ENCODE measurements at regions not wholly inside any gene's neighbourhood (a gene's known extent, or its start where the extent isn't known, plus 50 kb on each side); places are given as distances from the start of the nearest gene placed in this dataset.

DNA sequence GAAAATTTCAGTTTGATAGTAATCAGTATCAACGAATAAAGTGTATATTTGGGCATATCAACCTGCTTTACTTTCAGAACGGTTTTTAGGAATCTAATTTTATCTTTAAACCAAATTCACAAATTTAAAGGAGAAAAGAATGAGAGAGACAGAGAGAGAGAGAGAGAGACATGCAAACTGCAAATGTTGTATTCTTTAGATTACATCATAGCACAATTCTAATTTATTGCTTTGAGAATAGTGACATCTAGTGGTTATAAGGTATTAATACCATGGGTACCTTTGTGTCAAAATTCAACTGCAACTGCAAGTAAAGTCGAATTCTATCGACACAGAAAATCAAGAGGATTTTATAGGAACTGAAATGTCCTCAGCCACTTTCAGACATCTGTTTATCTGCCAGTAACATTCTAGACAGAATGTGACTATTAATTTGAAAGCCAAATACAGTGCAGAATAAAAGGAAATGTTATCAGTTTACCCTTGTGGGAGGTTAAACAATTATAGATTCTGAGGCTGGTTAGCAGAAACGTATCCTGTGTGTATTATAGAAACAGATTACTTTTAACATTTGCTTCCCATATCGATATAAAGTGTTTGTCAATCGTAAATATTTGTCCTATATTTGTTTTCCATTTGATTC lies 529.8 kb upstream of the VRK2 start:
- DNase-seq: peak; percentile 45

DNA sequence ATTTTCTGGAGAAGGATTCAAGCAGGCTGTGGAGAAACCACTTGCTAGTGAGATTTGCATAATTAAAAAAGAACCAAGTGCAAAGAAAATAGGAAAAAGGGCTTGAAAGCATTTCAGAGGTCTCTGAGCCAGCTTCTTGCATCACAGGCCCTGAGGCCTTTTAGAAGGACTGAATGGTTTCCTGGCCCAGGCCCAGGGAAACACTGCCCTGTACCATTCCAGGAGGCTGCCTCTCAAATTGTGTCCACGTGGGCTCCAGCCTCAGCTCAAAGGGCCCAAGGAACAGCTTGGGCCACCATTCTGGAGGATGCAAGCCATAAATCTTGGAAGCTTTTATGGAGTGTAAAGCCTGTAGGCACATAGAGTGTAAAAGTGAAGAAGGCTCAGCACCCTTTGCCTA lies 523.3 kb upstream of the VRK2 start:
- no peak for DNase-seq

DNA sequence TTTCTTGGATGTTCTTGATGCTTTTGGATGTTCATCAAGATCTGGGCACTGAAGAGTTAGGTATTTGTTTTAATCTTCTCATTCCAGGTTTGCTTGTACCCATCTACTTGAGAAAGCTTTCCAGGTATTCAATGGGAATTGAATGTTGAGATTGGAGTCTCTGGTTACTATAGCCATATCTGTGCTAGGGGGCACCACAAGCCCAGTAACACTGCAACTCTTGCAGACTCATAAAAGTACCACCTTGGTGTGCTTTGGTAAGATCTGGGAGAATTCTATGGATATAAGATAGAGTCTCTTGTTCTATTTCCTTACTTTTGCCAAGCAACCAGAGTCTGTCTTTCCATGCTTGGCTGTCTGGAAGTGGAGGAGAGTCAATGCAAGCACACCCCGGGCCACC lies 518.9 kb upstream of the VRK2 start:
- no peak for DNase-seq

DNA sequence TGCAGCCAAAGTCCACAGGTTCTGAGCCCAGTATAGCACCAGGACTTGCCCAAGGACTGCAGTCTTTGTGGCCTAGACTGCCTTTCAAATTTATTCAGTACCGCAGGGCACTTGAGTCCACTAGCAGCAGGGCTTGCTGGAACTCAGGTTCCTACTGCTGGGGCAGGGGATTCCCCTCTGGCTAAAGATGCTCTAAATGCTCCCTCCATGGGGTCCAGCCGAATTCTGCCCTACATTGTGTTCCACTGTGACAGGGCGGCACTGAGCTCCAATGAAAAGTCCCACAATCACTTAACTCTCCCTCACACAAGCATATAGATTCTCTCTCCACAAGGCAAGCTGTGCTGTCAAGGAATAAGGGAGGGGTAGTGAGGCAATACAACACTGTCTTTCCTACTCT lies 518.1 kb upstream of the VRK2 start:
- no peak for DNase-seq

DNA sequence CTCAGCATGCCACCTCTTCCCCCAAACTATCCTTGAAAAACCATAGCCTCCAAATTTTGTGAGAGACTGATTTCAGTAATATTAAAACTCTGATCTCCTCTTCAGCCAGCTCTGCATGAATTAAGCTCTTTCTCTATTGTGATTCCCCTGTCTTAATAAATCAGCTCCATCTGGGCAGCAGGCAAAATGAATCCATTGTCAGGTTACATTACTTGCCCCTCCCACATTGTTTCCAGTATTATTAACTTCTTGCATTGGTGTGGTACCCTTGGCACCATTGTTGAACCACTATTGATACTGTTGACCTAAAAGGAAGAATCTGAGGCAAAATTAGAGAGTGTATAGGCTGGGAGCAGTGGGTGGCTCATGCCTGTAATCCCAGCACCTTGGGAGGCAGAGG lies 512.2 kb upstream of the VRK2 start:
- no peak for DNase-seq

DNA sequence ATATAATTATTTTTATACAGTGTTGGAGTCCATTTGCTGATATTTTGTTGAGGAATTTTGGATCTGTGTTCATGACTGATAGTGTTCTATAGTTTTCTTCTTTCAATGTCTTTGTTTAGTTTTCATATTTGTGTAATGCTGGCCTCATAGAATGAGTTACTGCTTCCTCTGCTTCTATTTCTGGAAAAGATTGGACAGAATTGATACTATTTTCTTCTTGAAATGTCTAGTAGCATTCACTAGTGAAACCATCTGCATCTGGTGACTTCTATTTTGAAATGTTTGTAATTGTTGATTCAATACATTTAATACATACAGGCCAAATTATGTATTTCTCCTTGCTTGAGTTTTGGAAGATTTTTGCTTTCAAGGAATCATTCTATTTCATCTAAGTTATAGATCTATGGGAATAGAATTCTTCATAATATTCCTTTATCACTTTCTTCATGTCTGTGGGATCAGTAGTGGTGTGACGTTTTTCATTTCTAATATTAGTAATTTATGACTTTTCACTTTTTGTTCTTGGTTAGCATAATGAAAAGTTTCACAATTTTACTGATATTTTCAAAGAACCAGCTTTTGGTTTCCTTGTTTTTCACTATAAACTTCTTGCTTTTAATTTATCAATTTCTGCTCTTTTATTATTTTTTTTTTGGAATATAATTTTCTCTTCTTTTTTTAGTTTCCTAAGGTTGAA lies 509.9 kb upstream of the VRK2 start:
- no peak for DNase-seq

DNA sequence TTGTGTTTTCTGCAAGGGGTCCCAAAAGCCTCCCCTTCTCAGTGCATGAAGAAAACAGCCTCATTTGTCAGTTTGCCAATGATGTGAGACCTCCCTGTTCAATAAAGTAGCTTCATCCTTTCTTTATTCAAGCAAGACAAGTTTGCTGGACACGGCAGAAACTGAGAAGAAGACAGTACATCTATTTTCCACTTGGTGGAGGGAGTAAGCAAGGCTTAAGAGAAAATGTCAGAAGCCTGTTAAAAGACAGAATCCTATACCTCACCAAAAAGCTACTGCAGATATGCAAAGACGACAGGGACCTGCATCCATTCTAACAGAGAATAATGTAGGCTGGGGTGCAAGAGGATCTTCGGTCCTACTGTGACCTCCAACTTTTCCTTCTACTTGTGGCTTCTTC lies 506.8 kb upstream of the VRK2 start:
- no peak for DNase-seq

DNA sequence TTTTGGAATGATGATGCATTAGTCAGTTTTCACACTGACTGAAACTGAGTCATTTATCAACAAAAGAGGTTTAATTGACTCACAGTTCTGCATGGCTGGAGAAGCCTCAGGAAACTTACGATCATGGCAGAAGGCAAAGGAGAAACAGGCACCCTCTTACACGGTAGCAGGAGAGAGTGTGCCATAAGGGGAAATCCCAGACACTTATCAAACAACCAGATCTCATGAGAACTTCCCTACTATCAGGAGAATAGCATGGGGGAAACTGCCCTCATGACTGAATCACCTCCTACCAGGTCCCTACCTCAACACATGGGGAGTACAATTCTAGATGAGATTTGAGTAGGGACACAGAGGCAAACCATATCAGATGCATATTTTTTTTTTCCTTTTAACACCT lies 504.5 kb upstream of the VRK2 start:
- DNase-seq: no peak

DNA sequence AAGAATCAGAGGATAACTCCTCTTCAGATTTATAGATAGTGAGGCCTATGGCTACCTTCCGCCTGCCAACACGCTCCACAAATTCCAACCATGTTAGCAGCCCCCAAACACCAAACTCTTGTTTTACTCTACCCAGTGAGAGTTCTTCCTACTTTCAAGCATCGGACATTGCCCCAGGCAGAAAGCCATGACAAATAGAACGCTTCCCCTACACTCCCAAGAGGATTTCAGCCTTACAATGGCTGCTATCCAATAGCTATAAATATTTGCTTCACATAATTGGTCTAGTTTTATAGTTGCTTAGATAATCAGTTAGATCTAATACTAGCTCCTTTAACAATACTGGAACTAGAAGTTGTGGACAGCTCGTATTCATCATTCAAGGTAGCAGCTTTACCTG lies 503.4 kb upstream of the VRK2 start:
- no peak for DNase-seq

DNA sequence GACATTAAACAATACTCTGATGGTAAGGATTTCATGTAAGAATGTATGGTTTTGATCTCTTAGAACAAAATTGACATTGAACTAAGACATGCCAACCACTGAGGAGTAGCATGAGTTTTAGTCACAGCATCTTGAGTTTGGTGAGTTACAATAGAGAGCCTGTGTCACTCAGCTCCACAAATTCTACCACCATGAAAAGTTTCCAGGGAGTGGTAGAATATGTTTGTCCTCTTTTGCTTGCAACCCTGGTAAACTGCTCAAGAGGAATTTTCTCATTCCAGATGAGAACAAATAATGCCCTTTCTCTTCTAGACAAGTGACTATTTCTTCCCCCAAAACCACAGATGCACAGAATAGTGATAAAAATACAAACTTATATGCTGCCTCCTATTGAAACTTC lies 502.0 kb upstream of the VRK2 start:
- DNase-seq: no peak

DNA sequence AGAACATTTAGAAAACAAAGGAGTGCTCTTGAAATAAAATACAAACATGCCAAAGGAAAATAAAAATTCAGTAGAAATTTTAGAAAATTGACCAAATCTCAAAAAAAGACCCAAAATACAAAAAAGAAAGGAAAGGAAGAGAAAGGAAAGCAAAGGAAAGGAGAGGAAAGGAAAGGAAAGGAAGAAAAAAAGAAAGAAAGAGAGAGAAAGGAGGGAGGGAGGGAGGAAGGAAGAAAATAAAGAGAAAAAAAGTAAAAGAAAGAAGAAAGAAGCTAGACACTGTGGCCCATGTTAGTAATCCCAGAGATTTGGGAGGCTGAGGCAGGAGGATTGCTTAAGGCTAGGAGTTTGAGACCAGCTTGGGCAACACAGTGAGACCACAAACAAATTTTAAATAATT lies 500.1 kb upstream of the VRK2 start:
- no peak for DNase-seq

DNA sequence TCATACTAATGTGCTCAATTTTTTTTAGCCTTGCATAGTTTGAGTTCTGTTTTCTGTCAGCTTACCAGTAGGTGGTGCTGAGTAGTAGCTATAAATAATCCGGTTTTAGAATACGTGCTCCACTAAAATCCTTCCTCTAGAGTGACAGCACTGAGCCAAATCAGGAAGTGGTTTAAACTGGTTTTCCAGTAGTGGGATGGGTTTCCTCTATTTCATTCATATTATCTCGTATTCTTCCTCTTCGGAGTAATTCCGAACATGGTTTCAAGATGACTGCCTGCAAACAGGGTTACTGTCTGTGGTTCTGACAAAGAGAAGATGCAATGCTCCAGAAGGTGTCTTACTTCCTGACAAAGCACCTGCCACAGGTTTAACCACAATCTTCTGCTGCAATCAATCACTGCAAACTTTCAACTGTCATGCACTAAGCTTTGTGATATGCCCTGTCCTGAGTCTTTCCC lies 496.9 kb upstream of the VRK2 start:
- peak; percentile 7 for DNase-seq

DNA sequence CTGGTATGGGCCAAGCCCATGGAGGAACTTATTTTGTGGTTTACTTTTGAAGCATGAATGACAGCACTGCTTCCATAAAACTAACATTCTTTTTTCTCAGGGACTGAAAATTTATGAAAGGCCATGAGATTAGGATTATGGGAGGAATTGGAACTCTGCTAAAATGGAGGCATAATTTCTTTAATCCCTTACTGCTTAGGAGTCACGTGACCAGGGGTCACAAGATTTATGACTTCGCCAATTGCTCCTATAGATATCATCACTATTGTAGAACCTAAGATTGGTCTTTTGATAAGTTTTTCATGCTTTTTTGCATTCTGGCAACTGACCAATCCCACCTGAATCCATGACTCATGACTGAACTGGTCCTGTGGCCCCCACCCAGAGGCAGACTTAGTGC lies 495.7 kb upstream of the VRK2 start:
- DNase-seq: no peak

DNA sequence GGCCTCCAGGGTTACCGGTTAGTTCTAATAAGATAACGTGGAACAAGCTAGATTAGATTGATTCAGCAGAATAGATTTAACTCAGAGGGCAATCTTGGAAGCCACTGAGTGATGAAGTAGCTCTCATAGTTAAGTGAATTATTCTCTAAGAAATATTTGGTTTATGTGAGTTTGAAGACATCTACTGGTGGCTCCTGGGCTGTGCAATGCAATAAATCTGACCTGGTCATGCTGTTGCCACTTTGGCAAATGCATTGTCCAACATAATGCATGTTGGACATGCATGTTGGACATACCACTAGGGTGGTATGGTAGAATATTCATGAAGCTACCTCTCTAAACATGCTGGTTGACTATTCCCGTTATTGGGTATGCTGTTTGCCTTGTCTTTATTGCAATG lies 493.7 kb upstream of the VRK2 start:
- DNase-seq: no peak

DNA sequence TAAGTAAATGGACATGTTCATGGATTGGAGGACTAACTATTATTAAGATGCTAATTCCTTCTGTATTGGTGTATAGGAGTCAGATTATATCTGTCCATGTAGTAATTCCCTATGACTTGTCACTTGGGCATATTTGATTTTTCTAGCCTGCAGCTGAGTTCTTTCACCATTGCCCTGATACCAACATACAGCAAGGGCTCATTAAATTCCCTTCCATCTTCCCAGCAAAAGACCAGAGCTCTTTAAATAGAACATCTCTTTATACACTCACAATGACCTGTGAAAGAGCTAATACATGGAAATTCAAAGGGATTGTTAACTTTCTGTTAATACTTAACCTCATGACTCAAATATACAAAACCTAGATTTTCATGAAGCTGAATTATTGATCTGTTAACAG lies 492.3 kb upstream of the VRK2 start:
- no peak for DNase-seq

DNA sequence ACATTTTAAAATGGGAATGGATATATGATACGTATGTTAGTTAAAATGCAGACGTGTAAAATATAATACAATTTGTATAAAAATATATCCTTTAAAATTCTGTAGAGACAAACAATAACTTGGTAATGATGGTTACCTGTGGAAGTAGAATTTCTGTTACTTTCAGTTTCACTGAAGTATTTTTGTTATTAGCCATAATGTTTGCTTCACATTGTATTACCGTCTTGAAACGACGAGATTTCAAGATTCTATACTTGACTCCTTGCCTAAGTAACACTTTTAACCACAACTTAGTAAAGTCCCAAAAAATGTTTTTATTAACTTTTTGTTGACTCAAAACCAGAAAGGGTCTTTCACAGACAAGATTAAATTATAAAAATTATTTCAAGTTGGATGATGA lies 488.3 kb upstream of the VRK2 start:
- DNase-seq: no peak

DNA sequence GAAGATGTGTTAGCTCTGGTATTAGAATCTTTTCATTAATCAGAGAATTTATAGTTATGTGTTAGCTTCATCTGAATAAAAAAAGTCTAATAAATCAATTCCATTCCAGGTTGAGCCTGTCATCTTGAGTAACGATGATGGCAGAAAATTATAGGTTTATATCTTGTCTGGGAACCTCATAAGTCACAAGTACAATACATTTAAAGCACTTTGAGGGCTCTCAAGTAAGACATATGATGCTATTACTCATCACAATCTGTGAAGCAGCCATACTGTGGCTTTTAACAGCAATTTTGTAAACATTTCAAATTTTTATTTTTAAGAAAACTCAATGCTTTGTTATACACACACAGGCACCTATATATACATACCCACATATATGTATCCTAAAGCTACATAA lies 484.1 kb upstream of the VRK2 start:
- DNase-seq: no peak

DNA sequence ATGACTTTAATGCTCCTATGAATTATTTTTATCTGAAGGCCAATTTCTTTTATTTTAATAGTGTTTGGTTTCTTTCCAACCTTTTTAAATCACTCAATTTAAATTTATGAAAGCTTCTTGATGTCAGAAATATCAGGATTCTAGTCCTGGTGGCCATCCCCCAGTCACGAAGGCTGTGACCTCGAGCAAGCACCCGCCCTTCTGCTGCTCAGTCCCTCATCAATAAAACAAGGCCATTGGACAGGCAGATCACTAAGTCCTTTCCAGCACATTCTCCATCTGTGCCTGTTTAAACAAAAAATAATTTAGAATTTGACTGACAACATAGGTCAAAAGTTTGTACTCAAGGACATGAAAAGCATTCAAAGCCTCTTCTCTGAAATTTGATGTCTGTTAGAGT lies 483.6 kb upstream of the VRK2 start:
- no peak for DNase-seq

DNA sequence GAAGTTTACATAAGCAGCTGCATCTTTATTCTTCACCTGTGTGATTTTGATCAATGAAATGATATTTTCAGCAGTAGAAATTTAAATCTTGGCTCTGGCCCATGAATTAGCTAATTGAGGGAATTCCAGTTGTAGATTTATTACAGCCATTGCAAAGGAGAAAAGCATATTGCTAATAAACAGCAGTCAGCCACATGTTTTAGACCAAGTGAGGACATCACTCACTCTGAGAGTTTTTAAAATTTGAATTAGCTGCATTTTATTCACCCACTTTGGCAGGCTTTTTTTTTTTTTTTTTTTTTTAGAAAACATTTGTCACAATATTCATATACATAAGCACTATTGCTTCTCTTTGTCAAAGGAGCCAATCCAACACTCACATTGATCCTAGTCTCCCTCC lies 479.4 kb upstream of the VRK2 start:
- DNase-seq: no peak

DNA sequence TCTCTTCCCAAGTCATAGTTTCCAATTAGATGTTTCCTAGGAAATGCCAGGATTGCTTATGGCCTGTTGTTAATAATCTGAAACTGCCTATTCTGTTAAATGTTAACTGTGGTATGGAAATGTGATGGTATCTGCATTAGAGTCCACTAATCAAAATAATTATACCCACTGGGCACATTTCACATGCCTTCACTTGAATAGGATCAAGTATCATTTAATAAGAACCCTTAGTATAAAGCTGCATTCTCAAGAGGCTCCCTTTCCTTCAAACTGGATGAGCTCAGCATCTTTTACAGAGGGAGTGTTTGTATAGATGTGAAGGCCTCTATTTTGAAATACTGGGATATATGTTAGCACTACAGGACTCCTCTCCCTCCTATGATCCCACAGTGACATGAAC lies 477.2 kb upstream of the VRK2 start:
- DNase-seq: no peak

DNA sequence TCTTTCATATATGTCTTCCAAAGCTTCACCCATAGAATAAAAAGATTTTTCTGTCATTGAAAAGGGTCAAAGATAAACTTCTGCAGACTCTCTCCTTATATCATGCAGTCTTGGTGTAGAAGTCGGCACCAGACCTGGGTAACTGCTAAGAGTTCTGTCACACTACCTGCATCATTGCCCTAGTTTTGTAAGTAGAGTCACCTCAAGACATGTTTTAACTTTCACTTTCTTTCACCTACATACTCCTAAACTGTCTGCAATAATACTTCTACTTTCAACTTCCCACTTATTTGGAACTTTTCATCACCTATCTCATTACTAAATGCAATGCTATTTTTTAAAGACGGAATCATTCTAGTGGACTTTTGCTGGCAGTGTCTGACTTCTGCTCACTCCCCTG lies 475.6 kb upstream of the VRK2 start:
- DNase-seq: no peak

DNA sequence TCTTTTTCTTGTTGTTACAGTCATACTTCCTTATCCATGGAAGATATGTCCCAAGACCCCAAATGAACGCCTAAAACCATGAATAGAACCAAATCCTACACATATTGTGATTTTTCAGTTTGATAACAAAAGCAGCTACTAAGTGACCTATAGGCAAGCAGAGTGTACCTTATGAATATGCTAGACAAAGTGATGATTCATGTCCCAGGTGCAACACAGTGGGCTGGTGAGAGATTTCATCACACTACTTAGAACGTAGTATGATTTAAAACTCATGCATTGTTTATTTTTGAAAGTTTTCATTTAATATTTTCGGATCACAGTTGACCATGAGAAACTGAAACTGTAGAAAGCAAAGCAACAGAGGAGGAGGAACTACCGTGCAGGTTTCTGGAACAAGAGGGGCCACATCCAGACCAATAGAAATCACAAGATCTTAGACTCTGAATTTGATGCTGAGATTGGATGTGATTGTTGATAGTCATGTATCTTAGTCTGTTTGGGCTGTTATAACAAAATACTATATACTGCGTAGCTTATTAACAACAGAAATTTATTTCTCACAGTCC lies 470.8 kb upstream of the VRK2 start:
- no peak for DNase-seq

DNA sequence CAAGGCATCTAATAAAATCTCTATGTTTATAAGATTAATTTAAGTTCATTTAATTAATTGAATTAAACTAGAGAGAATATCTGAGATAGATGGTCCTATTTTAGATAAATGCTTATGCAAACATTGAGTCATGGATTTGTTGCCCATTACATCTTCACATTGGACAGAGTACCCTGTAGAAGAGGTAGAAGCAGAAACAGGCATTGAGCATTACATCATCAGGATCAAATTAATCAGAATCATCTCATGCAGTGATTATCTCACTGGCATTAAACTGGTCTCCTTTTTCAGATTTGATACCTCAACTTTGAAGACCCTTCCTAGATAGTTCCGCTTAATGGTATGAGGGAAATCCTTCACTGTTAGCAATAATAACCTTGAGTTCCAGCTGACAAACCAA lies 469.6 kb upstream of the VRK2 start:
- DNase-seq: no peak

DNA sequence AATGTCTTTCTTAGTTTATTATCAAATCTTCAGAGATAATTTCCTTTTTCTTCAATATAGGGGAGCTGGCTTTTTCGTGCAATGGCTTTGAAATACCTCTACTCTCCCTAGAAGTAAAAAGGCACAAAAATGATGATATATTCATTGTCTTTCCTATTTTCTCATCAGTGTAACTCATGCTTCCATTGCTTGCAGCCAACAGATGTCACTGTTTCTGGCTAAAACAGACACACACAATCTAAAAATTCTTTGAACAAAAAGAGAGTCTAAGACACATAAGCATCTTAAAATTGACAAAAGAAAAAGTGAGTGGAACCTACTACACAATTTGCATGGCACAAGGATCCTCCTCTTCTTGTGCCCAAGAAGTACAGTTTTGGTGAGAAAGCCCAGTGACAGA lies 448.7 kb upstream of the VRK2 start:
- DNase-seq: no peak

Data from left kidney (tissue), 1 donor.